ENCODE measurements at regions not wholly inside any gene's neighbourhood (a gene's known extent, or its start where the extent isn't known, plus 50 kb on each side); places are given as distances from the start of the nearest gene placed in this dataset.

GRCh38 chr19:42653841-42654240 is 59.1 kb upstream of the CEACAM8 start:
- TF ChIP-seq CTCF (IDR thresholded peaks at IDR 0.05) = no peak
- no peak for TF ChIP-seq POLR2A (IDR thresholded peaks at IDR 0.05)
